ENCODE measurements at regions not wholly inside any gene's neighbourhood (a gene's known extent, or its start where the extent isn't known, plus 50 kb on each side); places are given as distances from the start of the nearest gene placed in this dataset.

DNA sequence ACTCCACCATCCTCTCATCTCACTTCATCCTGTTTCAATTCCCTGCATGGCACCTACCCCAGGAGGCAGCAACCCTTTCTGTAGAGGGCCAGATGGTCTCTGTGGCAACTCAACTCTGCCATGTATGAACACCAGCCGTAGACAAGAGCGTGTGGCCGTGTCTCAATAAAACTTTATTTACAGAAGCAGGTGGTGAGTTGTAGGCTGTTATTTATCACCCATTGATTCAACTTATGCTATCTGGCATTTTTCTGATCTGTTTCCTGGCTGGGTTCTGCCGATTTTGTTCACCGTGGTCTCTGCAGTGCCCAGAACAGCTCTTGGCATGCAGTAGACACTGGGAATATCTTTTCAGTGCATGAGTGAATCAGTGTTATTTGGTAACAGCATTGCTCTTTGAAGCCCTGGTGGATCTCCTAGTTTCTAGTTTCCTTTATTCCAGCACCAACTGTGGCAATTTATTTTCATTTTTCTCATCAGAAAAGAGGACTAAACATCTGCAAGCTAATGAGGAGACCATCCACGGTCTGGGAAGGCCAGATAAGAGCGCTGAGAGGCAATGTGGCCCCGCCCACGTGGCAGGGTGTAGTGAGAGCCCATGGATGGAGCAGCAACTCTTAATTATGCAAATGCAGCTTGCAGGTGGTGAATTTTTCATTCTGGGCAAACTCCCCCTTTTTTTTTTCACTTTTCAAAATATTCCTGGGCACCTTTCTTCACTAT, 77.9 kb downstream of the CTSL start (continued):
- no peak for TF ChIP-seq FOXP4 (CRISPR knock-in tag; IDR thresholded peaks at IDR 0.05; ENCODE audit: borderline replicate concordance)
- no peak for TF ChIP-seq ZNF609 (CRISPR knock-in tag; IDR thresholded peaks at IDR 0.05; ENCODE audit: borderline replicate concordance)
- TF ChIP-seq DMBX1 (CRISPR knock-in tag; IDR thresholded peaks at IDR 0.05; ENCODE audit: borderline replicate concordance), result peak; percentile 59; the same call in 1 of the 2 replicates
- peak; percentile 84 for TF ChIP-seq NFIC (IDR thresholded peaks at IDR 0.05)
- no peak for TF ChIP-seq NFXL1 (CRISPR knock-in tag; IDR thresholded peaks at IDR 0.05)
- no peak for TF ChIP-seq ZNF431 (CRISPR knock-in tag; IDR thresholded peaks at IDR 0.05)
- peak; percentile 69; the same call in 1 of the 2 replicates for TF ChIP-seq SOX6 (IDR thresholded peaks at IDR 0.05)
- no peak for TF ChIP-seq ZBTB7A (IDR thresholded peaks at IDR 0.05; ENCODE audit: borderline replicate concordance, control insufficient read depth, low read depth, low read length)
- TF ChIP-seq KAT7 (CRISPR knock-in tag; IDR thresholded peaks at IDR 0.05; ENCODE audit: borderline replicate concordance), result no peak
- TF ChIP-seq SRSF9 (IDR thresholded peaks at IDR 0.05; ENCODE audit: borderline replicate concordance, low read depth, low read length), result no peak
- no peak for TF ChIP-seq RBM25 (IDR thresholded peaks at IDR 0.05; ENCODE audit: low read depth, low read length, severe bottlenecking)
- no peak for TF ChIP-seq ZNF79 (CRISPR knock-in tag; IDR thresholded peaks at IDR 0.05; ENCODE audit: low read depth)
- TF ChIP-seq FOXJ2 (tag; IDR thresholded peaks at IDR 0.05), result no peak
- TF ChIP-seq PCBP2 (IDR thresholded peaks at IDR 0.05; ENCODE audit: low read depth, low read length, poor library complexity, severe bottlenecking), result no peak
- peak in 1 of 2 experiments; percentile 72; a peak in 1 of 4 replicates for TF ChIP-seq RCOR1 (IDR thresholded peaks at IDR 0.05; ENCODE audit: borderline replicate concordance in 1 of 2, low read depth in 2 of 2, low read length in 2 of 2)
- no peak for TF ChIP-seq PRMT5 (CRISPR knock-in tag; IDR thresholded peaks at IDR 0.05)
- TF ChIP-seq MIER1 (IDR thresholded peaks at IDR 0.05; ENCODE audit: low read depth), result no peak
- TF ChIP-seq MEF2D (tag; conservative IDR thresholded peaks at IDR 0.05; ENCODE audit: low read depth), result no peak
- TF ChIP-seq TRIM24 (IDR thresholded peaks at IDR 0.05), result peak; percentile 68 to 78; a peak in 3 of 4 replicates
- peak; percentile 16; the same call in 1 of the 2 replicates for TF ChIP-seq BHLHE40 (IDR thresholded peaks at IDR 0.05; ENCODE audit: low read length)
- peak; percentile 51; the same call in 1 of the 2 replicates for TF ChIP-seq ZNF175 (CRISPR knock-in tag; IDR thresholded peaks at IDR 0.05; ENCODE audit: low read depth)
- peak; percentile 79 for TF ChIP-seq CCNT2 (IDR thresholded peaks at IDR 0.05; ENCODE audit: borderline replicate concordance, extremely low read depth, insufficient read length, low read depth, low read length)
